ENCODE measurements at regions not wholly inside any gene's neighbourhood (a gene's known extent, or its start where the extent isn't known, plus 50 kb on each side); places are given as distances from the start of the nearest gene placed in this dataset.

DNA sequence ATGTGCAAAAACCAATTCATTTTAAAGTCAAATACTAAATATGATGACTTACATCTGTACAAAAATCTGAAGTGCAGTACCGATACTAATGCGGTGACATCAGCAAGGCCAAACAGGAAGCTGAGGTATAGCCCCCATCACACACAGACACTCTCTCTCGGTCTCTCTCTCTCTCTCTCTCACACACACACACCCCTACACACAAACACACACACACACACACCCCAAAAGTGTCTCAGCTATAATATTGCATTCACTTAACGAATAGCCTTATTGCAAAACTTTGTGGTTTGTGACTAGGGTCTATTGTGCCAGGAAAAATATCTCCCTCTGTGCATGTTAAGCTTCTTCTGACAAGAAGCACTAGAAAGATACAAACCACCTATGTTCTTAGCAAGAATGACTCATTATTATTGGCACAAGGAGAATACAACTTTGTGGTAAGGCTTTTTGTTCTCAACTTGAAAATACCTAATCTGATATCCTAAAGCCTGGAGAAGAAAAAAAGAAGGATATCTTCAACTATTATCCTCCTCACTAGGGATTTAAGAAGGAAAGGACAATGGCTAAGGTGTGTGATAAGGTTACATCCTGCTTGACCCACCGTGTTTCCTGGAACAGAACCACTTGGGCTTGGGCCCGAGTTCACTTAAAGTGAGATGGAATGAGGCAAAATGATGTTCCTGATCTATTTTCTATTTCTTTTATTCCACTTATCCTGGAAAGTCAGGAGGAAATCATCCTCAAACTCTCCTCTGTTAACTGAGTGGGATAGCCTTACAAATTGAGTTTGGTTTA, 107.1 kb downstream of the NIBAN1 start (continued):
- TF ChIP-seq, protein P1, sequence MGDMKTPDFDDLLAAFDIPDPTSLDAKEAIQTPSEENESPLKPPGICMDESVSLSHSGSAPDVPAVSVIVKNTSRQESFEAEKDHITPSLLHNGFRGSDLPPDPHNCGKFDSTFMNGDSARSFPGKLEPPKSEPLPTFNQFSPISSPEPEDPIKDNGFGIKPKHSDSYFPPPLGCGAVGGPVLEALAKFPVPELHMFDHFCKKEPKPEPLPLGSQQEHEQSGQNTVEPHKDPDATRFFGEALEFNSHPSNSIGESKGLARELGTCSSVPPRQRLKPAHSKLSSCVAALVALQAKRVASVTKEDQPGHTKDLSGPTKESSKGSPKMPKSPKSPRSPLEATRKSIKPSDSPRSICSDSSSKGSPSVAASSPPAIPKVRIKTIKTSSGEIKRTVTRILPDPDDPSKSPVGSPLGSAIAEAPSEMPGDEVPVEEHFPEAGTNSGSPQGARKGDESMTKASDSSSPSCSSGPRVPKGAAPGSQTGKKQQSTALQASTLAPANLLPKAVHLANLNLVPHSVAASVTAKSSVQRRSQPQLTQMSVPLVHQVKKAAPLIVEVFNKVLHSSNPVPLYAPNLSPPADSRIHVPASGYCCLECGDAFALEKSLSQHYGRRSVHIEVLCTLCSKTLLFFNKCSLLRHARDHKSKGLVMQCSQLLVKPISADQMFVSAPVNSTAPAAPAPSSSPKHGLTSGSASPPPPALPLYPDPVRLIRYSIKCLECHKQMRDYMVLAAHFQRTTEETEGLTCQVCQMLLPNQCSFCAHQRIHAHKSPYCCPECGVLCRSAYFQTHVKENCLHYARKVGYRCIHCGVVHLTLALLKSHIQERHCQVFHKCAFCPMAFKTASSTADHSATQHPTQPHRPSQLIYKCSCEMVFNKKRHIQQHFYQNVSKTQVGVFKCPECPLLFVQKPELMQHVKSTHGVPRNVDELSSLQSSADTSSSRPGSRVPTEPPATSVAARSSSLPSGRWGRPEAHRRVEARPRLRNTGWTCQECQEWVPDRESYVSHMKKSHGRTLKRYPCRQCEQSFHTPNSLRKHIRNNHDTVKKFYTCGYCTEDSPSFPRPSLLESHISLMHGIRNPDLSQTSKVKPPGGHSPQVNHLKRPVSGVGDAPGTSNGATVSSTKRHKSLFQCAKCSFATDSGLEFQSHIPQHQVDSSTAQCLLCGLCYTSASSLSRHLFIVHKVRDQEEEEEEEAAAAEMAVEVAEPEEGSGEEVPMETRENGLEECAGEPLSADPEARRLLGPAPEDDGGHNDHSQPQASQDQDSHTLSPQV (IDR thresholded peaks at IDR 0.05), result no peak
- TF ChIP-seq RBBP5 (conservative IDR thresholded peaks at IDR 0.05), result no peak
- TF ChIP-seq, protein P2, sequence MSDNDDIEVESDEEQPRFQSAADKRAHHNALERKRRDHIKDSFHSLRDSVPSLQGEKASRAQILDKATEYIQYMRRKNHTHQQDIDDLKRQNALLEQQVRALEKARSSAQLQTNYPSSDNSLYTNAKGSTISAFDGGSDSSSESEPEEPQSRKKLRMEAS (IDR thresholded peaks at IDR 0.05; ENCODE audit: low read depth, low read length), result no peak
- TF ChIP-seq, protein P3, sequence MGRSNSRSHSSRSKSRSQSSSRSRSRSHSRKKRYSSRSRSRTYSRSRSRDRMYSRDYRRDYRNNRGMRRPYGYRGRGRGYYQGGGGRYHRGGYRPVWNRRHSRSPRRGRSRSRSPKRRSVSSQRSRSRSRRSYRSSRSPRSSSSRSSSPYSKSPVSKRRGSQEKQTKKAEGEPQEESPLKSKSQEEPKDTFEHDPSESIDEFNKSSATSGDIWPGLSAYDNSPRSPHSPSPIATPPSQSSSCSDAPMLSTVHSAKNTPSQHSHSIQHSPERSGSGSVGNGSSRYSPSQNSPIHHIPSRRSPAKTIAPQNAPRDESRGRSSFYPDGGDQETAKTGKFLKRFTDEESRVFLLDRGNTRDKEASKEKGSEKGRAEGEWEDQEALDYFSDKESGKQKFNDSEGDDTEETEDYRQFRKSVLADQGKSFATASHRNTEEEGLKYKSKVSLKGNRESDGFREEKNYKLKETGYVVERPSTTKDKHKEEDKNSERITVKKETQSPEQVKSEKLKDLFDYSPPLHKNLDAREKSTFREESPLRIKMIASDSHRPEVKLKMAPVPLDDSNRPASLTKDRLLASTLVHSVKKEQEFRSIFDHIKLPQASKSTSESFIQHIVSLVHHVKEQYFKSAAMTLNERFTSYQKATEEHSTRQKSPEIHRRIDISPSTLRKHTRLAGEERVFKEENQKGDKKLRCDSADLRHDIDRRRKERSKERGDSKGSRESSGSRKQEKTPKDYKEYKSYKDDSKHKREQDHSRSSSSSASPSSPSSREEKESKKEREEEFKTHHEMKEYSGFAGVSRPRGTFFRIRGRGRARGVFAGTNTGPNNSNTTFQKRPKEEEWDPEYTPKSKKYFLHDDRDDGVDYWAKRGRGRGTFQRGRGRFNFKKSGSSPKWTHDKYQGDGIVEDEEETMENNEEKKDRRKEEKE (IDR thresholded peaks at IDR 0.05), result no peak
- TF ChIP-seq, protein P4, sequence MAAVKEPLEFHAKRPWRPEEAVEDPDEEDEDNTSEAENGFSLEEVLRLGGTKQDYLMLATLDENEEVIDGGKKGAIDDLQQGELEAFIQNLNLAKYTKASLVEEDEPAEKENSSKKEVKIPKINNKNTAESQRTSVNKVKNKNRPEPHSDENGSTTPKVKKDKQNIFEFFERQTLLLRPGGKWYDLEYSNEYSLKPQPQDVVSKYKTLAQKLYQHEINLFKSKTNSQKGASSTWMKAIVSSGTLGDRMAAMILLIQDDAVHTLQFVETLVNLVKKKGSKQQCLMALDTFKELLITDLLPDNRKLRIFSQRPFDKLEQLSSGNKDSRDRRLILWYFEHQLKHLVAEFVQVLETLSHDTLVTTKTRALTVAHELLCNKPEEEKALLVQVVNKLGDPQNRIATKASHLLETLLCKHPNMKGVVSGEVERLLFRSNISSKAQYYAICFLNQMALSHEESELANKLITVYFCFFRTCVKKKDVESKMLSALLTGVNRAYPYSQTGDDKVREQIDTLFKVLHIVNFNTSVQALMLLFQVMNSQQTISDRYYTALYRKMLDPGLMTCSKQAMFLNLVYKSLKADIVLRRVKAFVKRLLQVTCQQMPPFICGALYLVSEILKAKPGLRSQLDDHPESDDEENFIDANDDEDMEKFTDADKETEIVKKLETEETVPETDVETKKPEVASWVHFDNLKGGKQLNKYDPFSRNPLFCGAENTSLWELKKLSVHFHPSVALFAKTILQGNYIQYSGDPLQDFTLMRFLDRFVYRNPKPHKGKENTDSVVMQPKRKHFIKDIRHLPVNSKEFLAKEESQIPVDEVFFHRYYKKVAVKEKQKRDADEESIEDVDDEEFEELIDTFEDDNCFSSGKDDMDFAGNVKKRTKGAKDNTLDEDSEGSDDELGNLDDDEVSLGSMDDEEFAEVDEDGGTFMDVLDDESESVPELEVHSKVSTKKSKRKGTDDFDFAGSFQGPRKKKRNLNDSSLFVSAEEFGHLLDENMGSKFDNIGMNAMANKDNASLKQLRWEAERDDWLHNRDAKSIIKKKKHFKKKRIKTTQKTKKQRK (IDR thresholded peaks at IDR 0.05; ENCODE audit: low read depth, low read length), result no peak
- TF ChIP-seq BHLHE40 (IDR thresholded peaks at IDR 0.05; ENCODE audit: borderline replicate concordance in 1 of 2, low read depth in 2 of 2, low read length in 1 of 2), result peak in 1 of 2 experiments; percentile 42; a peak in 3 of 4 replicates
- 0 out of 2 replicates have a peak, but pooled peaks have one; percentile 89 for TF ChIP-seq STAT3 (IDR thresholded peaks at IDR 0.05; ENCODE audit: low read depth, low read length)
- TF ChIP-seq, protein P5, sequence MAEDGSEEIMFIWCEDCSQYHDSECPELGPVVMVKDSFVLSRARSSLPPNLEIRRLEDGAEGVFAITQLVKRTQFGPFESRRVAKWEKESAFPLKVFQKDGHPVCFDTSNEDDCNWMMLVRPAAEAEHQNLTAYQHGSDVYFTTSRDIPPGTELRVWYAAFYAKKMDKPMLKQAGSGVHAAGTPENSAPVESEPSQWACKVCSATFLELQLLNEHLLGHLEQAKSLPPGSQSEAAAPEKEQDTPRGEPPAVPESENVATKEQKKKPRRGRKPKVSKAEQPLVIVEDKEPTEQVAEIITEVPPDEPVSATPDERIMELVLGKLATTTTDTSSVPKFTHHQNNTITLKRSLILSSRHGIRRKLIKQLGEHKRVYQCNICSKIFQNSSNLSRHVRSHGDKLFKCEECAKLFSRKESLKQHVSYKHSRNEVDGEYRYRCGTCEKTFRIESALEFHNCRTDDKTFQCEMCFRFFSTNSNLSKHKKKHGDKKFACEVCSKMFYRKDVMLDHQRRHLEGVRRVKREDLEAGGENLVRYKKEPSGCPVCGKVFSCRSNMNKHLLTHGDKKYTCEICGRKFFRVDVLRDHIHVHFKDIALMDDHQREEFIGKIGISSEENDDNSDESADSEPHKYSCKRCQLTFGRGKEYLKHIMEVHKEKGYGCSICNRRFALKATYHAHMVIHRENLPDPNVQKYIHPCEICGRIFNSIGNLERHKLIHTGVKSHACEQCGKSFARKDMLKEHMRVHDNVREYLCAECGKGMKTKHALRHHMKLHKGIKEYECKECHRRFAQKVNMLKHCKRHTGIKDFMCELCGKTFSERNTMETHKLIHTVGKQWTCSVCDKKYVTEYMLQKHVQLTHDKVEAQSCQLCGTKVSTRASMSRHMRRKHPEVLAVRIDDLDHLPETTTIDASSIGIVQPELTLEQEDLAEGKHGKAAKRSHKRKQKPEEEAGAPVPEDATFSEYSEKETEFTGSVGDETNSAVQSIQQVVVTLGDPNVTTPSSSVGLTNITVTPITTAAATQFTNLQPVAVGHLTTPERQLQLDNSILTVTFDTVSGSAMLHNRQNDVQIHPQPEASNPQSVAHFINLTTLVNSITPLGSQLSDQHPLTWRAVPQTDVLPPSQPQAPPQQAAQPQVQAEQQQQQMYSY (CRISPR knock-in tag; IDR thresholded peaks at IDR 0.05), result no peak
- TF ChIP-seq NR2F1 (conservative IDR thresholded peaks at IDR 0.05), result peak; percentile 42; the same call in 1 of the 2 replicates
- TF ChIP-seq STAT1 (conservative IDR thresholded peaks at IDR 0.05), result no peak

All from GM12878 (cell line).